GM19025 (cell line): ENCODE measurements at regions not wholly inside any gene's neighbourhood (a gene's known extent, or its start where the extent isn't known, plus 50 kb on each side); places are given as distances from the start of the nearest gene placed in this dataset.
"Not testable (repeated sequence)": the region's sequence is repeated elsewhere in the genome, so short reads cannot be mapped to it uniquely, and the experiment has no call there.

Source experiments
- ATAC-seq: cut with Tn5 transposase; IDR thresholded peaks from one replicate; pipeline ENCODE4 v1.9.1; 2021; ENCODE audit warnings: mild to moderate bottlenecking, low read depth, moderate library complexity; ENCODE audit not compliant: unreplicated experiment

- ATAC-seq = no peak
Measured at GRCh38 chr17:31721291-31722025, 137.6 kb downstream of the COPRS start.

- ATAC-seq = not testable (repeated sequence)
Measured at GRCh38 chr17:31717251-31717650, 141.8 kb downstream of the COPRS start.

- no peak for ATAC-seq
Measured at GRCh38 chr17:31715446-31715845, 143.6 kb downstream of the COPRS start.

GRCh38 chr17:31704483-31704882, 154.6 kb downstream of the COPRS start:
- ATAC-seq = no peak

GRCh38 chr17:31702041-31702440, 157.0 kb downstream of the COPRS start:
- ATAC-seq = no peak

GRCh38 chr17:31700973-31701372, 158.1 kb downstream of the COPRS start:
- ATAC-seq = no peak

GRCh38 chr17:31699886-31700285, 159.2 kb downstream of the COPRS start:
- no peak for ATAC-seq

GRCh38 chr17:31699281-31699680, 159.8 kb downstream of the COPRS start:
- no peak for ATAC-seq

- ATAC-seq = no peak
Measured at GRCh38 chr17:31698751-31699150, 160.3 kb downstream of the COPRS start.

GRCh38 chr17:31697838-31698237, 161.2 kb downstream of the COPRS start:
- no peak for ATAC-seq

GRCh38 chr17:31696703-31697325, 162.2 kb downstream of the COPRS start:
- no peak for ATAC-seq

- no peak for ATAC-seq
Measured at GRCh38 chr17:31696184-31696602, 162.9 kb downstream of the COPRS start.

GRCh38 chr17:31695456-31696090, 163.5 kb downstream of the COPRS start:
- no peak for ATAC-seq

- ATAC-seq = no peak
Measured at GRCh38 chr17:31693433-31694220, 165.4 kb downstream of the COPRS start.

- ATAC-seq = no peak
Measured at GRCh38 chr17:31692632-31693031, 166.4 kb downstream of the COPRS start.

- ATAC-seq = no peak
Measured at GRCh38 chr17:31692027-31692426, 167.0 kb downstream of the COPRS start.

- ATAC-seq = no peak
Measured at GRCh38 chr17:31691251-31691905, 167.7 kb downstream of the COPRS start.

- ATAC-seq = no peak
Measured at GRCh38 chr17:31690151-31690551, 168.9 kb downstream of the COPRS start.

- no peak for ATAC-seq
Measured at GRCh38 chr17:31688701-31689100, 170.3 kb downstream of the COPRS start.

- no peak for ATAC-seq
Measured at GRCh38 chr17:31687505-31688126, 171.4 kb downstream of the COPRS start.
